SK-N-SH treated with all-trans-retinoic acid at 6 μM for 48 hours (cell line): ENCODE measurements at regions not wholly inside any gene's neighbourhood (a gene's known extent, or its start where the extent isn't known, plus 50 kb on each side); places are given as distances from the start of the nearest gene placed in this dataset.
A peak's percentile ranks its signal among the peaks of the same experiment; 100 is the strongest.

Experiments
- ATAC-seq: fragments of 200-7000 bp; cut with Tn5 transposase; 3 replicates; pipeline ENCODE4 v1.9.1; 2020; ENCODE audit warnings: mild to moderate bottlenecking, moderate library complexity
- ARNTL ChIP-seq: fragments of 450-650 bp; formaldehyde crosslinking; IDR thresholded peaks from 2 replicates; pipeline ENCODE4 v1.5.0; 2020; ENCODE audit warnings: low read depth, mild to moderate bottlenecking, moderate library complexity, borderline replicate concordance
- BACH2 ChIP-seq: fragments of 250-450 bp; sonication (Bioruptor Pico); IDR thresholded peaks from 2 replicates; pipeline ENCODE4 v1.9.0; 2021; ENCODE audit warnings: mild to moderate bottlenecking, borderline replicate concordance
- CSDC2 ChIP-seq: fragments of 250-450 bp; sonication (Bioruptor Pico); IDR thresholded peaks from 2 replicates; pipeline ENCODE4 v1.5.0; 2020; ENCODE audit warnings: mild to moderate bottlenecking, moderate library complexity
- ESRRG ChIP-seq: fragments of 250-450 bp; sonication (Bioruptor Pico); IDR thresholded peaks from 2 replicates; pipeline ENCODE4 v1.6.1; 2021; ENCODE audit warnings: mild to moderate bottlenecking
- GLIS3 ChIP-seq: fragments of 250-450 bp; sonication (Bioruptor Pico); IDR thresholded peaks from 2 replicates; pipeline ENCODE4 v1.5.0; 2020; ENCODE audit warnings: mild to moderate bottlenecking, moderate library complexity
- ISL1 ChIP-seq: fragments of 250-450 bp; sonication (Bioruptor Pico); IDR thresholded peaks from 2 replicates; pipeline ENCODE4 v2.1.2; 2022; ENCODE audit warnings: mild to moderate bottlenecking, moderate library complexity
- OSR1 ChIP-seq: fragments of 250-450 bp; sonication (Bioruptor Pico); IDR thresholded peaks from 2 replicates; pipeline ENCODE4 v1.8.0; 2022; ENCODE audit warnings: moderate library complexity, mild to moderate bottlenecking, inconsistent platforms
- PPARA ChIP-seq: fragments of 250-450 bp; sonication (Bioruptor Pico); IDR thresholded peaks from 2 replicates; pipeline ENCODE4 v1.5.0; 2020; ENCODE audit warnings: mild to moderate bottlenecking, borderline replicate concordance
- RARB ChIP-seq: fragments of 250-450 bp; sonication (Bioruptor Pico); IDR thresholded peaks from 2 replicates; pipeline ENCODE4 v1.8.0; 2021; ENCODE audit warnings: mild to moderate bottlenecking, moderate library complexity
- SNAI2 ChIP-seq: fragments of 250-450 bp; sonication (Bioruptor Pico); IDR thresholded peaks from 2 replicates; pipeline ENCODE4 v1.5.0; 2020; ENCODE audit warnings: mild to moderate bottlenecking, moderate library complexity
- TCF4 ChIP-seq: fragments of 250-450 bp; sonication (Bioruptor Pico); IDR thresholded peaks from 2 replicates; pipeline ENCODE4 v1.8.0; 2021; ENCODE audit warnings: mild to moderate bottlenecking, moderate library complexity, borderline replicate concordance
- TOX ChIP-seq: fragments of 250-450 bp; sonication (Bioruptor Pico); IDR thresholded peaks from 2 replicates; pipeline ENCODE4 v1.8.0; 2021; ENCODE audit warnings: mild to moderate bottlenecking, moderate library complexity, borderline replicate concordance
- ZC3H10 ChIP-seq: fragments of 250-450 bp; sonication (Bioruptor Pico); IDR thresholded peaks from 2 replicates; pipeline ENCODE4 v1.5.1; 2021; ENCODE audit warnings: mild to moderate bottlenecking, moderate library complexity
- ZFP3 ChIP-seq: fragments of 250-450 bp; sonication (Bioruptor Pico); IDR thresholded peaks from 2 replicates; pipeline ENCODE4 v1.5.0; 2020; ENCODE audit warnings: mild to moderate bottlenecking, moderate library complexity
- ZFP30 ChIP-seq: fragments of 450-650 bp; formaldehyde crosslinking; IDR thresholded peaks from 2 replicates; pipeline ENCODE4 v1.5.0; 2022; ENCODE audit warnings: mild to moderate bottlenecking, moderate library complexity
- ZNF565 ChIP-seq: fragments of 450-650 bp; formaldehyde crosslinking; conservative IDR thresholded peaks from 2 replicates; pipeline ENCODE4 v1.5.0; 2020; ENCODE audit warnings: low read depth, mild to moderate bottlenecking, moderate library complexity
- ZNF70 ChIP-seq: fragments of 450-650 bp; formaldehyde crosslinking; IDR thresholded peaks from 2 replicates; pipeline ENCODE4 v1.5.0; 2020; ENCODE audit warnings: mild to moderate bottlenecking, moderate library complexity
- ZNF8 ChIP-seq: fragments of 450-650 bp; formaldehyde crosslinking; IDR thresholded peaks from 2 replicates; pipeline ENCODE4 v1.5.0; 2020; ENCODE audit warnings: mild to moderate bottlenecking, moderate library complexity
- TF ChIP-seq, protein P1 (sequence below): fragments of 250-450 bp; sonication (Bioruptor Pico); IDR thresholded peaks from 2 replicates; pipeline ENCODE4 v1.8.0; 2021; ENCODE audit warnings: low read depth, mild to moderate bottlenecking, moderate library complexity, borderline replicate concordance
- TF ChIP-seq, protein P2 (sequence below): fragments of 250-450 bp; sonication (Bioruptor Pico); IDR thresholded peaks from 2 replicates; pipeline ENCODE4 v1.8.0; 2020; ENCODE audit warnings: mild to moderate bottlenecking, moderate library complexity, borderline replicate concordance
- TF ChIP-seq, protein P3 (sequence below): fragments of 250-450 bp; sonication (Bioruptor Pico); IDR thresholded peaks from 2 replicates; pipeline ENCODE4 v1.5.1; 2021; ENCODE audit warnings: mild to moderate bottlenecking, moderate library complexity
- TF ChIP-seq, protein P4 (sequence below): fragments of 250-450 bp; sonication (Bioruptor Pico); IDR thresholded peaks from 2 replicates; pipeline ENCODE4 v1.5.1; 2020; ENCODE audit warnings: low read depth, mild to moderate bottlenecking, moderate library complexity
- TF ChIP-seq, protein P5 (sequence below): fragments of 250-450 bp; sonication (Bioruptor Pico); IDR thresholded peaks from 2 replicates; pipeline ENCODE4 v1.5.0; 2020; ENCODE audit warnings: mild to moderate bottlenecking, moderate library complexity

DNA sequence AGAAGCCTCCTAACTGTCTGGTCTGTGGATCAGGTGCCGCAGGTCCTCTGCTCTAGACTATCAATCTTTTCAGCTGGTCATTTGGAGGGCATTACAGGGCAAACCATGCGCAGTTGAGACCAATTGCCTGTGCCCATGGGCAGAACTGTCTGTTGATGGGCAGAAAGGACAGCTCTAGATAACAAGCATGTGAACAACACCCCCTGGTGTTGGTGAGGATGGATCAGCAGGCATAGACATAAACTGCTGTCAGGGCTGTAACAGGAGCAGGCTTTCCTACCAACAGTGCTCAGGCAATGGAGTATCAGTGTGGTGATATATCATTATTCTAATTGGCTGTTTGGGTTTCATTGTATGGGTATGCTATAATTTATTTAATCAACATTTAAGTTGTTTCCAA lies 104.7 kb upstream of the KL start:
- TF ChIP-seq, protein P1, sequence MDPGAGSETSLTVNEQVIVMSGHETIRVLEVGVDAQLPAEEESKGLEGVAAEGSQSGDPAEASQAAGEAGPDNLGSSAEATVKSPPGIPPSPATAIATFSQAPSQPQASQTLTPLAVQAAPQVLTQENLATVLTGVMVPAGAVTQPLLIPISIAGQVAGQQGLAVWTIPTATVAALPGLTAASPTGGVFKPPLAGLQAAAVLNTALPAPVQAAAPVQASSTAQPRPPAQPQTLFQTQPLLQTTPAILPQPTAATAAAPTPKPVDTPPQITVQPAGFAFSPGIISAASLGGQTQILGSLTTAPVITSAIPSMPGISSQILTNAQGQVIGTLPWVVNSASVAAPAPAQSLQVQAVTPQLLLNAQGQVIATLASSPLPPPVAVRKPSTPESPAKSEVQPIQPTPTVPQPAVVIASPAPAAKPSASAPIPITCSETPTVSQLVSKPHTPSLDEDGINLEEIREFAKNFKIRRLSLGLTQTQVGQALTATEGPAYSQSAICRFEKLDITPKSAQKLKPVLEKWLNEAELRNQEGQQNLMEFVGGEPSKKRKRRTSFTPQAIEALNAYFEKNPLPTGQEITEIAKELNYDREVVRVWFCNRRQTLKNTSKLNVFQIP (CRISPR knock-in tag), result no peak
- TF ChIP-seq ESRRG (CRISPR knock-in tag) (no peak), TOX (no peak), ZFP3 (CRISPR knock-in tag) (no peak), TCF4 (no peak), ZNF70 (no peak), ZC3H10 (CRISPR knock-in tag) (no peak), OSR1 (CRISPR knock-in tag) (no peak), ISL1 (CRISPR knock-in tag) (no peak), GLIS3 (CRISPR knock-in tag) (no peak), SNAI2 (no peak), ZFP30 (CRISPR knock-in tag) (no peak), ZNF8 (CRISPR knock-in tag) (no peak), ARNTL (CRISPR knock-in tag) (no peak), ZNF565 (CRISPR knock-in tag) (no peak)
- TF ChIP-seq, protein P2, sequence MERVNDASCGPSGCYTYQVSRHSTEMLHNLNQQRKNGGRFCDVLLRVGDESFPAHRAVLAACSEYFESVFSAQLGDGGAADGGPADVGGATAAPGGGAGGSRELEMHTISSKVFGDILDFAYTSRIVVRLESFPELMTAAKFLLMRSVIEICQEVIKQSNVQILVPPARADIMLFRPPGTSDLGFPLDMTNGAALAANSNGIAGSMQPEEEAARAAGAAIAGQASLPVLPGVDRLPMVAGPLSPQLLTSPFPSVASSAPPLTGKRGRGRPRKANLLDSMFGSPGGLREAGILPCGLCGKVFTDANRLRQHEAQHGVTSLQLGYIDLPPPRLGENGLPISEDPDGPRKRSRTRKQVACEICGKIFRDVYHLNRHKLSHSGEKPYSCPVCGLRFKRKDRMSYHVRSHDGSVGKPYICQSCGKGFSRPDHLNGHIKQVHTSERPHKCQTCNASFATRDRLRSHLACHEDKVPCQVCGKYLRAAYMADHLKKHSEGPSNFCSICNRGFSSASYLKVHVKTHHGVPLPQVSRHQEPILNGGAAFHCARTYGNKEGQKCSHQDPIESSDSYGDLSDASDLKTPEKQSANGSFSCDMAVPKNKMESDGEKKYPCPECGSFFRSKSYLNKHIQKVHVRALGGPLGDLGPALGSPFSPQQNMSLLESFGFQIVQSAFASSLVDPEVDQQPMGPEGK, result no peak
- TF ChIP-seq, protein P3, sequence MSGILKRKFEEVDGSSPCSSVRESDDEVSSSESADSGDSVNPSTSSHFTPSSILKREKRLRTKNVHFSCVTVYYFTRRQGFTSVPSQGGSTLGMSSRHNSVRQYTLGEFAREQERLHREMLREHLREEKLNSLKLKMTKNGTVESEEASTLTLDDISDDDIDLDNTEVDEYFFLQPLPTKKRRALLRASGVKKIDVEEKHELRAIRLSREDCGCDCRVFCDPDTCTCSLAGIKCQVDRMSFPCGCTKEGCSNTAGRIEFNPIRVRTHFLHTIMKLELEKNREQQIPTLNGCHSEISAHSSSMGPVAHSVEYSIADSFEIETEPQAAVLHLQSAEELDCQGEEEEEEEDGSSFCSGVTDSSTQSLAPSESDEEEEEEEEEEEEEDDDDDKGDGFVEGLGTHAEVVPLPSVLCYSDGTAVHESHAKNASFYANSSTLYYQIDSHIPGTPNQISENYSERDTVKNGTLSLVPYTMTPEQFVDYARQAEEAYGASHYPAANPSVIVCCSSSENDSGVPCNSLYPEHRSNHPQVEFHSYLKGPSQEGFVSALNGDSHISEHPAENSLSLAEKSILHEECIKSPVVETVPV, result no peak
- peak; percentile 98 for ATAC-seq

DNA sequence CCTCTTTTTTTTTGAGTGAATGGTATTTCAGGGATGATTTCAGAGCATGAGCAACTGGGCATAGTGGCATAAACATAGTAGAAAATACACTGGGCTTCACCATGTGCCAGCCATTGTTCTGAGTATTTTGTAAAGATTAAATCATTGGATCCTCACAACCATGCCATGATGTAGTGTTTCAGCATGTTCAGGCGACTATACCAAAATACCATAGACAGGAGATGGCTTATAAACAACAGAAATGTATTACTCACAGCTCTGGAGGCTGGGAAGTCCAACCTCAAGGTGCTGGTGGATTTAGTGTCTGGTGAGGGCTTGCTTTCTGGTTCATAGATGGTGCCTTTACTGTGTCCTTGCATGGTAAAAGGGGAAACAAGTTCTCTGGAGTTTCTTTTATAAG lies 101.5 kb upstream of the KL start:
- TF ChIP-seq SNAI2, result no peak
- no peak for TF ChIP-seq ZNF565 (CRISPR knock-in tag)
- TF ChIP-seq, protein P4, sequence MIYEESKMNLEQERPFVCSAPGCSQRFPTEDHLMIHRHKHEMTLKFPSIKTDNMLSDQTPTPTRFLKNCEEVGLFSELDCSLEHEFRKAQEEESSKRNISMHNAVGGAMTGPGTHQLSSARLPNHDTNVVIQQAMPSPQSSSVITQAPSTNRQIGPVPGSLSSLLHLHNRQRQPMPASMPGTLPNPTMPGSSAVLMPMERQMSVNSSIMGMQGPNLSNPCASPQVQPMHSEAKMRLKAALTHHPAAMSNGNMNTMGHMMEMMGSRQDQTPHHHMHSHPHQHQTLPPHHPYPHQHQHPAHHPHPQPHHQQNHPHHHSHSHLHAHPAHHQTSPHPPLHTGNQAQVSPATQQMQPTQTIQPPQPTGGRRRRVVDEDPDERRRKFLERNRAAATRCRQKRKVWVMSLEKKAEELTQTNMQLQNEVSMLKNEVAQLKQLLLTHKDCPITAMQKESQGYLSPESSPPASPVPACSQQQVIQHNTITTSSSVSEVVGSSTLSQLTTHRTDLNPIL (CRISPR knock-in tag), result no peak
- TF ChIP-seq ZC3H10 (CRISPR knock-in tag), result no peak
- no peak for TF ChIP-seq PPARA (CRISPR knock-in tag)
- no peak for TF ChIP-seq ESRRG (CRISPR knock-in tag)
- TF ChIP-seq OSR1 (CRISPR knock-in tag), result no peak
- no peak for TF ChIP-seq TCF4
- TF ChIP-seq CSDC2 (CRISPR knock-in tag), result no peak
- TF ChIP-seq ZNF8 (CRISPR knock-in tag), result no peak
- no peak for TF ChIP-seq RARB (CRISPR knock-in tag)
- TF ChIP-seq, protein P3, result no peak
- TF ChIP-seq ARNTL (CRISPR knock-in tag), result no peak
- TF ChIP-seq, protein P2, result no peak
- TF ChIP-seq GLIS3 (CRISPR knock-in tag), result no peak
- no peak for TF ChIP-seq ZFP3 (CRISPR knock-in tag)
- no peak for TF ChIP-seq TOX

DNA sequence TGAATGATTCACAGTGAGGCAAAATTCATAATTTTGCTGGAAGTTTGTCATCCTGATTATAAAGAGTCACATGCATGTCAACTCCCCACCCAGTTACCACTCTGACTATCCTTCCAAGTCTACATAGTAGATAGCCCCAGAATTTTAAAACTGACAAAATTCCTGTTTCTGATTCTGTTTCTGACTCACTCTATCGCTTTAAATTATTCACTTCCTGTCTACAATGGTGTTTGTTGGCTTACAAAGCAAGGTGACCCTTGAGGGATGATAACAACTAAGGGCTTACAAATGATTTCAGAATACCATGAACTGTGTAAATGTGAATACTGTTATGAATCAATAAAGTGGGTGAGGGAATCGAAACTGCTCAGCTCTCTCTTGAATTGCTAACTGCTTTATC lies 98.7 kb upstream of the KL start:
- TF ChIP-seq GLIS3 (CRISPR knock-in tag) (no peak), ISL1 (CRISPR knock-in tag) (no peak), ESRRG (CRISPR knock-in tag) (no peak), ZNF565 (CRISPR knock-in tag) (no peak), TCF4 (no peak), ZFP3 (CRISPR knock-in tag) (no peak), BACH2 (CRISPR knock-in tag) (no peak)
- TF ChIP-seq, protein P5, sequence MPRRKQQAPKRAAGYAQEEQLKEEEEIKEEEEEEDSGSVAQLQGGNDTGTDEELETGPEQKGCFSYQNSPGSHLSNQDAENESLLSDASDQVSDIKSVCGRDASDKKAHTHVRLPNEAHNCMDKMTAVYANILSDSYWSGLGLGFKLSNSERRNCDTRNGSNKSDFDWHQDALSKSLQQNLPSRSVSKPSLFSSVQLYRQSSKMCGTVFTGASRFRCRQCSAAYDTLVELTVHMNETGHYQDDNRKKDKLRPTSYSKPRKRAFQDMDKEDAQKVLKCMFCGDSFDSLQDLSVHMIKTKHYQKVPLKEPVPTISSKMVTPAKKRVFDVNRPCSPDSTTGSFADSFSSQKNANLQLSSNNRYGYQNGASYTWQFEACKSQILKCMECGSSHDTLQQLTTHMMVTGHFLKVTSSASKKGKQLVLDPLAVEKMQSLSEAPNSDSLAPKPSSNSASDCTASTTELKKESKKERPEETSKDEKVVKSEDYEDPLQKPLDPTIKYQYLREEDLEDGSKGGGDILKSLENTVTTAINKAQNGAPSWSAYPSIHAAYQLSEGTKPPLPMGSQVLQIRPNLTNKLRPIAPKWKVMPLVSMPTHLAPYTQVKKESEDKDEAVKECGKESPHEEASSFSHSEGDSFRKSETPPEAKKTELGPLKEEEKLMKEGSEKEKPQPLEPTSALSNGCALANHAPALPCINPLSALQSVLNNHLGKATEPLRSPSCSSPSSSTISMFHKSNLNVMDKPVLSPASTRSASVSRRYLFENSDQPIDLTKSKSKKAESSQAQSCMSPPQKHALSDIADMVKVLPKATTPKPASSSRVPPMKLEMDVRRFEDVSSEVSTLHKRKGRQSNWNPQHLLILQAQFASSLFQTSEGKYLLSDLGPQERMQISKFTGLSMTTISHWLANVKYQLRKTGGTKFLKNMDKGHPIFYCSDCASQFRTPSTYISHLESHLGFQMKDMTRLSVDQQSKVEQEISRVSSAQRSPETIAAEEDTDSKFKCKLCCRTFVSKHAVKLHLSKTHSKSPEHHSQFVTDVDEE (CRISPR knock-in tag), result no peak
- TF ChIP-seq, all 23 proteins: peak for 0
- no peak for ATAC-seq

More for the DNA sequence above, 101.5 kb upstream of the KL start:
- ATAC-seq, result no peak
